A172 (cell line): ENCODE measurements at regions not wholly inside any gene's neighbourhood (a gene's known extent, or its start where the extent isn't known, plus 50 kb on each side); places are given as distances from the start of the nearest gene placed in this dataset.
A peak's percentile ranks its signal among the peaks of the same experiment; 100 is the strongest.
"Not testable (repeated sequence)": the region's sequence is repeated elsewhere in the genome, so short reads cannot be mapped to it uniquely, and the experiment has no call there.

Experiments used
- DNase-seq: peaks from one replicate; pipeline ENCODE4 v3.0.0-alpha.2; 2015; ENCODE audit warnings: low spot score

DNA sequence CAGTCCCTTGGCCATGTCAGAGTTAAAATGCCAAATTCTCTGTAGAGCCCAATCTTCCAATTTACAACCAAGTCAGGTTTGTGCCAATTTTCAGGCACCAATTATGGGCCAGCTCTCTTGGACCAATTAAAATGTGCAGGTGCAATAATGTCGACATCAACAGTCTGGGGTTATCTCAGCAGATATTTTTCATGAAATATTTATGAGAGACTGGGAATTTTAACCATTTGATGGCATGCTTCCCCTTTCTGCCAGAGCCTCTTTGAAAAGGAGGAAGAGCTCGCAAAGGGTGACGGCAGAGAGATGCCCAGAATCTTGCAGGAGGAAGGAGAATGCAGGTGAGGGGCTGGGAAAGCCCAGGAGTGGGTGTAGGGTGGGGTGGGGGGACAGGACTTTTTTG is 100.8 kb upstream of the SYT13 start:
- no peak for DNase-seq

DNA sequence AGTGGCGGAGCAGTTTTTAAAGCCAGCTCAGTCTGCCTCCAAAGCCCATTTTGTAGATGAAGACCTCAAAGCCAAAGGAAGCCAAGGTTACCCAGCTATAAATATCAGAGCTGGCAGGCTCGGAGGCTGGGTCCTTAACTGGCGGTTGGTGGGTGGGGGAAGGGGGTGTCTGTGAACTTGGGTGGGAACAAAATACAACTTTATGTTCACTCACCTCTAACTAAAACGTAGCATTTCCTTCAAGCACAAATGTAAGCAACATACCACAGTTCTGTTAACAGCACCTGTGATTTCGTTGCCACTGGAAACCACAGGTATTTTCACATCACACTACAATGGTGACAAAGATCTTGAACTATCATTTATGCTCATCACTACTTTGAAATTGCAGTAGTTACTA is 99.7 kb upstream of the SYT13 start:
- no peak for DNase-seq

DNA sequence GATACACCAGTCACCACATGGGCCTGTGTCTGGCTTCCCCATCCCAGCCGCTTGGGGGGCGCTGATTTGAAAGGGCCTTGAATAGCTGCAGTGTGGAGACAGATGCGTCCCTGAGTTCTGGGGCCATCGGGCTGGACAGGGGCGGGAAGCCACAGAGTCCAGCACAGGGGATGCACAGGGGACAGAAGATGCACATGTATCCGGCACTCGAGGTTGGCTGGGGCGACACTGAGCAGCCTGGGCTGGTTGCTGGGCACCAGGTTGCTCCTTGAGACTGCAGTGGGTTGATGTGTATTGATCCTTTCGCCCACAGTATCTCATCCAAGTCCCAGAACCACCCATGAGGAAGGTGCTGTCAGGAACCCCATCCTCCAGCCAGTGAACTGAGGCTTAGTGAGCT is 99.3 kb upstream of the SYT13 start:
- DNase-seq, result no peak

DNA sequence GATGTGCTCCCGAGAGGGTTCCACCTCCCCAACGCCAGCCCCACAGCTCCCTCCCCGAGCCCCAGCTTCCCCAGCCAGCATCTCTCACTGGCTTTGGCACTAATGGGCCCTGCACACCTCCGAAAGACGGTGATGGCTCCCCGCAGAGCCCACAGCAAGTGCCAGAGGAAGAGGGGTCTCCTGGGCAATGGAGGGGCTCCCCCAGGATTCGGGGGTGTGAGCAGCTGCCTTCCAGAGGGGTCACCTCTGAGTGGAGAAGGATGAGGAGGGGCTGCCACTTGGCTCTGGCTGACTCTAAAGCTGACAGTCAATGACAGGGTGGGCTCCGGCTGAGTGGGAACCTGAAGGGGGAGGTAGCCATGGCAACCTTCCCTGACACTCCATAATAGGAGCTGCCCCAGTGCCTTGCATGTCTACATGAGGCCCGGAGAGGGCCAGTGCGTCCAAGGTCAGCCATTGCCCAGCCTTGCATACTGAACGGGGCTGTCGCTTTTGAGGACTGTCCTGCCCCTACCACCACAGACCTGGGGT is 98.6 kb upstream of the SYT13 start:
- DNase-seq, result no peak

DNA sequence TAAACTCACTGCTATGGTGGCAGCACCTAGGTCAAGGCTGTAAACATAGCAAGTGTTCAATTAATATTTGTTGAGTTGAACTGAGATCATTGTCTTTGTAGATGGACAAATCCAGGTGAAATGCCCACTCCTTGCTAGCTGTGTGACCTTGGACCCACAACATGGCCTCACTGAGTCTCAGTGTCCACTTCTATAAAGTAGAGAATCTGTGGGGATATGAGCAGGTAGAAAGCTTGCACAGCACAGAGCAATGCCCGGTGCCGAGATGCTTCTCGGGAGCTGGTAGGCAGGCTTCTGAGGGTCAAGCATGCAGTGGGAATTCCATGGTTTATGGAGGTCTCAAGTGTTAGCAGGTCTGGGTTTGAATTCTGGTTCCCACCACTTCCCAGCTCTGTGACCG is 97.9 kb upstream of the SYT13 start:
- DNase-seq, result no peak

DNA sequence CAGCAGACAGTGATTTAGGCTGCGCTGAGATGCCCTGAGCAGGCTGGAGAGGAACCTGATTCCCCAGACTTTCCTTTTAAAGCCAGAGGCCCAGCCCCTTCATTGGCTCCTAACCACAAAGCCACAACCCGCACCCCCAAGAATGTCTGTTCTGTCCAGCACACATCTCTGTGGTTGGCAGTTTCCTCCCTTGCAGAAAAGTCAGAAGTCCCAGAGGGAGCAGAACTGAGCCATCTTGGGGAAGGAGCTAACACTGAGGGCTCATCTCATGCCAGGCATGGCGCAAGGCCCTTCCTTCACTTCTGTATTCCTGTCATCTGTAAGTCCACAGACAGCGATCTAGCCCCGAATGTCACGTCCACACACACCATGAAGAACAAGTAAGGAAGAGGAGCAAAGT is 97.1 kb upstream of the SYT13 start:
- DNase-seq, result peak; percentile 72

DNA sequence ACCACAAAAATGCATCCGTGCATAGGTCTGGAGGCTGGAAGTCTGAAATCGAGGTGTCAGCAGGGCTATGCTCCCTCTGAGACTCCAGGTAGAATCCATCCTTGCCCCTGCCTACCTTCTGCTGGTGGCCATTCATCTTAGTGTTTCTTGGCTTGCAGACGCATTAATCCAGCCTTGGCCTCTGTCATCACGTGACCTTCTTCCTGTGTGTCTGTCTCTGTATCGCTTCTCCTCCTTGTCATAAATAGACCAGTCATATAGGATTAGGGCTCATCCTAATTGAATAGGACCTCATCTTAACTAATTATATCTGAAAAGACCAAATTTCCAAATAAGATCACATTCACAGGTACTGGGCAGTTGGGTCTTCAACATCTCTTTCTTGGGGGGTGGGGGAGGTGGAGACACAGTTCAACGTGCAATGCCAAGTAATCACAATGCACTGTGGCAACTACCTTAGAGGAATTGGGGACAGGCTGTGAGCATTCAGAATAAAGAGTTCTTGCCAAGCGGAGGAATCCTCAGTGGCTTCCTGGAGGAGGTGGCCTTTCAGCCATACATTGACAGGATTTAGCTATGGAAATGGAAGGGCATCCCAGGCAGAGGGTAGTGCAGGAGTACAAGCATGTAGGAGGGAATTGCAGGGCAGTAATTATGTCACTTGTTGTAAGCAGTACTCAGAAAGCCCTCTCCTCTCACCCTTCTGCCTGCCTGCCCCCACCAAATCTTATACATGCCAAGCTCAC is 96.2 kb upstream of the SYT13 start:
- DNase-seq, result no peak

DNA sequence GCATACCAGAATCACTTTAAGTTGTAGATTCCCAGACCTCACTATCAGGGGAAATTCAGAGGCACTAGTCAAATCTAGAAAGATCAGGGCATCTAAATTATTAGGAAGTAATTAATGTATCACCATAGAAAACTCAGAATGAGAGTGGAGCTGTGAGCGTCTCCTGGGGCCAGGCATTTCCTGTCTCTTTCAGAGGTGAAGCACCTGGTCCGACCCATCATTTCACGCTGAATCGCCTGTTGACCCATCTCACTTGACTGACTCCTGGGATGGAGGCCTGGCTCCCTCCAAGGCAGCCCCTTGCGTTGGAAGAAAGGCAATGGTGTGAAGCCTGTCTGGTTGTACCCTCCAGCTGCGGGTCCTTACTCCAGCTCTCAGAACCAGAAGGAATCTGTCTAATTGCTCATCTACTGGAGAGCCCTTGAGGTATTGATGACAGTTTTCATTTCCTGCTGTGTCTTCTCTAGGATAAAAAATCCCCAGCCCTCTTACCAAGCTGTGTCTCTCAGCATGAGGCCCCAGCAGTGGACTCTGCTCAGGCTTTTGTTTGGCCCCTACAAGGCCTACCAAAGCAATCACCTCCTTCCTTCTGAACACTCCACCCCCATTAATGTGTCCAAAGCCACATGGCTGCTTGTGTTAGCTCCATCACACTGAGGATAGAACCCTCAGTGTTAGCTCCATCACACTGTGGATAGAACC is 93.2 kb upstream of the SYT13 start:
- no peak for DNase-seq

DNA sequence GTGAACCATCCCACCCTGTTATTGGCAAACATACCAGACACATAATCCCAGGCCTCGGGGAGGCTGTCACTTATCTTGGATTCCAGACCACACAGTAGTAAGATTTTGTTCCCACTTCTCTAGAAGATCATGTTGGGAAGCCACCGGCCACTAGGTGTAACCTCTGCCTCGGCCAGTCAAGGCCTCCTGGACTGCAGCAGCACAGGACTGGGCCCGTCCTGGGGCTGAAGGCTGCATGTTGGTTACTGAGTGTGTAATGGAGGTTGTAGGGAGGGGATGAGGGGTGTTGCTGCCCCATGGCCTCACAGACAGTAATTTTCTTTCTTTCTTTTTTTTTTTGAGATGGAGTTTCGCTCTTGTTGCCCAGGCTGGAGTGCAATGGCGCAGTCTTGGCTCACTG is 92.4 kb upstream of the SYT13 start:
- no peak for DNase-seq

DNA sequence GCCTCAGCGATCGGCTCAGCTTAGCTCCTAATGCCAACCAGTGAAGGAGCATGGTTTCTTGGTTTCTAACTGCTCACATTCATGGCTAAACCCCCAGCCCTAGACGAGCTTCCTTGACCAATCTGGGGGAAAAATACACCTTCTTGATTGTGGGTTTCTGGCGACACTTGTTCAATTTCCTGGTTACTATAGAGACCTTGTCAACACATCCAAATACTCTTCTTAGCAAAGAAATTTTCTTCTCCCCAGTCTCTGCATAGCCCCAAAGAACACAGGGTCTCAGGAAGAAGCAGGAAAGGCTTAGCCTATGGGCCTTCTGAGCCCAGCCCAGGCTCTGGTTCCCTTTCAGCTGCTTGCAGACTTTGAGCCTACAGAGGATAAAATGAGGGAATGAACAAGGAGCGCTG is 88.5 kb upstream of the SYT13 start:
- no peak for DNase-seq

DNA sequence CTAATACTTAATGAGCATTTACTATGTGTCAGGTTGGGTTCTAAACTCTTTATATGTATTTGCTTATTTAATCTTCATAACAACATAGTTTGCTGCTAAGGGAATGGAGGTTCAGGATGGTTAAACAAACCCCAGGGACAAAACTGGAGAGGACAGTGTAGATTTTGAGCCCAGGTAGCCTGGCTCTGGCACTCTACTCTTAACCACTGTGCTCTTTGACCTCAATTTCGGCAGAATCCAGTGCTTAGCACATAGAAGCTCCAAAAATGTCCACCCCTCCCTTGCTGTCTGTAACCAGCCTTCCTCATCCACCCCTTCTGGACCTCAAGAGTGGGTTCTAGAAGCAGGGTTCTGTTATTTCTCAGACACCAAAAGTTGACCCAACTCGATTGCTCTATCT is 88.0 kb upstream of the SYT13 start:
- no peak for DNase-seq

DNA sequence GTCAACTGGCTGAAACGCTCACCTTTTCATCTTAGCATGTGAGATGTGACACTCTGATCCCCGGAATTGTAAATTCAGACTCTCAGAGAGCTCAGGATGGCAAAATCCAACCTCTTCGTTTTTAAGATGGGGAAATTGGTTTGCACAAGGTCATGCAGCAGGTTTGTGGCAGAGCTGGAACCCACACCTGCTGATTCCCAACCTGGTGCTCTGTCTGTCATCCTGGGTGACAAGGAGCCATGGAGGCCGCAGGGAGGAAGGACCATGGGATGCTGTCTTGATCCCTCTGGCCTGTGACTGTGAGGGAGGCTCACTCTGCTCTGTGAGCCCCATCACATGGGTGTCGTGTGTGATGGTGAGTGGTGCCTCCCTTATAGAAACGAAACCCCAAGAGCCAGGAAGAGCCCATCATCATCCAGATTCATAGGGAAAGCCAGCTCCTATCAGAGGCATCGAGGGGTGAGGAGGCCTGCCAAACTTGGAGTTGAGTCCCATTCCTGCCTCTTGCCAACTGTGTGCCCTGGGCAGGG is 87.4 kb upstream of the SYT13 start:
- no peak for DNase-seq

DNA sequence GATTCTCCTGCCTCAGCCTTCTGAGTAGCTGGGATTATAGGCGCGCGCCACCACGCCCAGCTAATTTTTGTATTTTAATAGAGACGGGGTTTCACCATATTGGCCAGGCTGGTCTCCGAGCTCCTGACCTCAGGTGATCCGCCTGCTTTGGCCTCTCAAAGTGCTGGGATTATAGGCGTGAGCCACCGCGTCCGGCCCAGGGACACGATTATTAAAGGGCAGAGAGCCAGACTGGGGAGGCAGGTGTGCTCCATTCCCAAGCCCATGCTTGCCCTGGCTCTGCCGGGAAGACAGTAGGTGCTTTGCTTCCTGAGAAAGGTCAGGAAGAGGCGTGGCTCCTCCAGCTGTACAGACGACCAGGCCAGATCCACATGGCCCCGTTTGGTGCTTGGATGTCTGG is 86.3 kb upstream of the SYT13 start:
- not testable (repeated sequence) for DNase-seq

DNA sequence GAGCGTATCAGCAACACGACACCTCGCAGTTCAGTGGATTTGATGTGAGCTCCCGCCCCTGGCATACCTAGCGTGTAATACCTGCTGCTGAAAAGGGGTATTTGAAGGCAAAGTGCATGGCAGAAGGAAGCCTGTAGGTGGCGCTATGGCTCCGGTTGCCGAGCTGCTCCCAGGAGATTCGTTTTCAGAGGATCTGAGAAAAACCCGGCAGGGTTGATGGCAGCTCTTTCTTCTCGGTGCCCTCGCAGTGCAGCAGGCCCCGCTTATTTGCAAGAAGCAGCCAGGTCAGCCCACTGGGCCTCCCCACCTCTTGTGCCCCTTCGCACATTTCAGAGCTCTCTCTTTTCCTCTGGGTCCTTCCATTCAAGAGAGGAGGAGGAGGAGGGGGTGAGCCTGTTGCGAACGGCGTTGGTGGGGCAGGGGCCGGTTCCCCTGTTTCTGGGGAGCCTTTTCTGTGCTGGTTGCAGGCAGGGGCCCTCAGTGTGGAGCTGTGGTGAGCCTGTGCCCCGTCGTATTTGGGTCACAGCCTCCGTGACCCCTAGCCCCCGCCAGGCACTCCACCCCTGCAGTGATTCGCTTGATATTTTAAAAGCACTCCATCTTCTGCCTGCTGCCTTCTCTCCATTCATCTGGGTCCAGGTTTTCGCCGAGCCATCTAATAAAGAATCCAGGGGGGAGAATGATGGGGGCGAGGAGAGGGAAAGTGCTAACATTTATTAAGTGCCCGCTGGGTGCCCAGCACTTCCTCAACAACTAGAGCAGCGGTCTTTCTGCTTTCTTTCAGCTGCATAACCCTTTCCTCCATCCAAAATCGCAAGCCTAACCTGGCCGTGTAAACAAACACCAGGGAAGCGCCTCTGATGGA is 85.3 kb upstream of the SYT13 start:
- DNase-seq, result peak; percentile 65

DNA sequence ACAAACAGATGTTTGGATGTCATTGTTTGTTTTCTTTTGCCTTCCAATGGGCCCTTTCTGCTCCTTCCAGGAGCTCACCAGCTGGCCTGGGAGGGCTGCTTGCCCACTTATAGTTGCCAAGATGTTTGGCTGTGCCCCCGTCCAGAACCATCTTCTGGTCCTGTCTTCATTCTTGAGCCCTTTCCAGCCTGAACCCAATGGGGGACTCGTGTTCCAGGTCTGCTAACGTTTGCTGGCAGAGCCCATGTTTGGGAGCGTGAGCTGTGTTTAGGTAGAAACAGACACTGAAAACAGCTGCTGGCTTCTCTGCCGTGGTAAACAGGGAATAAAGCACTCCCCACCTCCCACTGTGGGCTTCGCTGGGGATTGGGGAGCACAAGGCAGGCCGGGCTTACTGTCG is 83.2 kb upstream of the SYT13 start:
- no peak for DNase-seq

DNA sequence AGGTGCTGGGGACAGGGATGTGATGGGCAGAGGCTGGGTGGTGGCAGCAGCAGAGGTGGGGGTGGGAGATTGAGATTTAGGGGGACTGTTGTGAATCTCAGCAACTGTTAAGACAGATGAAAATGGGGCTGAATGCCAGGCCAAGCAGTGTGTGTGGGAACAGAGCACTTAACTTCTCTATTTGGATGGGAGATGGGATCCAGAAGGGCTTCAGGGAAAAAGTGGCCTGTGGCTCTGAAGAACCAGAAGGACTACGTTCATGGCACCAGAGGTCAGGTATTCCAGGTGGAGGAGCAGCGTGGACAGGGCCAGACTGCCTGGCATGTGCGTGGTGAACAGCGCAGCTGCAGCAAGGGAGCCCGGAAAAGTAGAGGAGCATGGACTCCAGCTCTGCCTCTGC is 82.6 kb upstream of the SYT13 start:
- no peak for DNase-seq

DNA sequence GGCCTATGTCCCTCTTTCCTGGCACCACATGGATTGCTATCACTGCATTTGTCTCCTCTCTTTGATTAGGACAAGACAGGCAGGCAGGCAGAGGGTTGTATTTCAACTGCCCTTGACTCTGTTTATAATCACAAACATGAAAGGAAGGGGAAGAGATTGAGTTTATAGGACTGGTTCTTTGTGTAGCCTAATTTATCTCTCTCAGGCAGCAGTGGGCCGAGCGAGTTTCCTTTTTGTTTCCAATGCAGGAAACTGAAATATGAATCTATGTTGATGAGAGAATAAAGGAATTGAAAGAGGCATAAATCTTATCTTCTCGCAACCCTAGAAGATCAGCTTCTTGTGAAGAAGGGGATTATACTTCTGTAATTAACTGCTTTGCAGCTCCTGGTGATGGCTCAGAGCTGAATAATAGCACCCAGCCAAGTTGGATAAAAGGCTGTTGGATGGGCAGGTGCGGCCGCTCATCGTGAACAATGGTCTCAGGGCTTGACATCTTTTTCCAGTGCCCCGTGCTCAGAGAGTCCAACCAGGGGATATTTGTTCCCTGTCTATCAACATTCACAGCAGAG is 80.6 kb upstream of the SYT13 start:
- DNase-seq, result no peak

DNA sequence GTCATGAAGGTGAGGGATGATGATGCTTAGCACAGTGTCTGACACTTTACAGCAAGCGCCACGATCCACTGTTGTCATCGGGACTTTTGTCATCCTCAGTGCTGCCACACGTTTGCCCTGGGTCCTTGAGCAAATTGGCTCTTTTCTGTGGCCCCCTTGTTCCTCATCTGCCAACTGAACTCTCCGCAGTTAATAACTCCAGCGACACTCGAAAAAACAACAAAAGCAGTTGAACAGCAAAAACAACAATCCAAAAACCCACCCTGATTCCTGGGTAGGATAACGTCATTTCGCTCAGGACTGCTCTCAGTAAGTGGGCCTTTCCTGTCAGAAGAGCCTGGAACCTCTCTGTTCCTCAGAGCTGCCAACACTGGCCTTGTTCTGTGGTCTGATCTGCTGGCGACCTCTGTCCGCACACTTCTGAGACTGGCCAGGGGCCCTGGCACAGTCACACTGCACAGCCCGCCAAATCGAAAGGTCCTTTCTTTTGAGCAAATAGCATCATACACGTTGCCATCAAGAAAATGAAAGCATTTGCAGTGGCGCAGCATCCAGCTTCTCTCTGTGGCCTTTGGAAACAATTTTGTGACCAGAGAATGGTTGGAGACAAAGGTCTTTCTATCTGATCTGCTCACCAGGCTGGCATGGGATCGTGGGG is 79.9 kb upstream of the SYT13 start:
- DNase-seq, result no peak

DNA sequence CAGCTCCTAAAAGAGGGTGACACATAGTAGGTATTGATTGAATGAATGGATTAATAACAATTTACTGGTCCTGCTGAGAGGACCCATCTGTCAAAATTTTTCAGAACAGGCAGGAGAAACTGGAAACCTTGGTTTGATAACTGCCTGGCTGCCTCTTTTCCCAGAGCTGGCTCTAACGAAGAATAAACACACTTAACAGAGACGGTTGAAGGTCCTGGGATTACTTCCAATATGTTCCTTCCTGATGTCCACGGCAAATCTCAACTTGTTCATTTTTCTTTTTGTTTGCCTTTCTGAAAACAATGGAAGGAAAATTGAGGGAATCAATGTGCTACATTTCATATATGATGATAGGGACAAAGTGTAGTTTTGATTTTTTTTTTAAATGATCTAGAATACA is 76.5 kb upstream of the SYT13 start:
- no peak for DNase-seq

DNA sequence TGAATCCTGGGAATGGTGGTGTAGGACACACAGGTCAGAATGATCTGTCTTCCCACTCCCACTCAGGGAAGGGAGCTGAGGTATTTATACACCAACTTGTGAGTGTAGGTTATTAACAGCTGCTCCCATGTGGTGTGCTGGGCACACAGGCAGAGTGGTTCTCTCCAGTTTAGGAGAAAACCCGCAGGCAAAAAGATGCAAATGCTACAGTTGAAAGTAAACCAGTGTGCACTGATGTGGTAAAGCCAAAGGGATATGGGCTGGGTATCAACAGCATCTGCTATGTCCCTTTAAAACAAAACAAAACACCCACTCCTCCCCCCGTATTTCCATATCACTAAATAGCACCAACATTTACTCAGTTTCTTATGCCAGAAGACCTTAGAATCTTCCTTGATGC is 75.4 kb upstream of the SYT13 start:
- no peak for DNase-seq

DNA sequence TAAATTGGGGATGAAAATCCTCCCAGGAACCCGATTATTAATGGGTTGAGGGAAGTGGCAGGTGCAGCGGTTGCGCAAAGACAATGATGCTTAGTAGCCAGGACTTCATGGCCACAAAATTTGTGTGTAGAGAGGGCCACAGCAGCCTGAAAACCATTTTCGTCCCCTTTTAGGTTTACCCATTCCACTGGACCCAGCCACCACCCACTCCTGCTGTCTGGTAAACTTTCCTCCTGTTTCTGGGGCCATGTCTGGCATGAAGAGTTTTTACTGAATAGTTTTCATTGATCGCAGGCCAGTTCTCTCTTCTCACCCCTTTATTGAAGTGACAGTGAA is 69.5 kb upstream of the SYT13 start:
- no peak for DNase-seq
